ENCODE measurements at regions not wholly inside any gene's neighbourhood (a gene's known extent, or its start where the extent isn't known, plus 50 kb on each side); places are given as distances from the start of the nearest gene placed in this dataset.

GRCh38 chr11:86749821-86750401, 50.4 kb upstream of the PRSS23 start:
- no peak for TF ChIP-seq CTCF (IDR thresholded peaks at IDR 0.05; ENCODE audit: insufficient read depth, low read length, poor library complexity, severe bottlenecking)
- DNase-seq (ENCODE audit: low read depth) = no peak
- Histone ChIP-seq H3K4me3 (ENCODE audit: low read depth, low read length) (no peak overlapping the region), H3K27me3 (ENCODE audit: control insufficient read depth, insufficient read depth, low read length) (no peaks in the 10 kb centered on the region), H3K36me3 (ENCODE audit: control insufficient read depth, insufficient read depth, low read length) (no peaks in the 10 kb centered on the region)

- no peak for DNase-seq (ENCODE audit: low read depth)
- no peaks in the 10 kb centered on the region for H3K36me3 ChIP-seq (ENCODE audit: control insufficient read depth, insufficient read depth, low read length)
- H3K27me3 ChIP-seq (ENCODE audit: control insufficient read depth, insufficient read depth, low read length) = no peaks in the 10 kb centered on the region
- no peak overlapping the region for H3K4me3 ChIP-seq (ENCODE audit: low read depth, low read length)
- peak; percentile 12 for TF ChIP-seq CTCF (IDR thresholded peaks at IDR 0.05; ENCODE audit: insufficient read depth, low read length, poor library complexity, severe bottlenecking)
Measured at GRCh38 chr11:86749376-86749775, 51.0 kb upstream of the PRSS23 start.

GRCh38 chr11:86748296-86748695, 52.0 kb upstream of the PRSS23 start:
- DNase-seq (ENCODE audit: low read depth) = no peak
- H3K27me3 ChIP-seq (ENCODE audit: control insufficient read depth, insufficient read depth, low read length) = no peaks in the 10 kb centered on the region
- H3K36me3 ChIP-seq (ENCODE audit: control insufficient read depth, insufficient read depth, low read length) = no peaks in the 10 kb centered on the region
- H3K4me3 ChIP-seq (ENCODE audit: low read depth, low read length) = no peak overlapping the region
- TF ChIP-seq CTCF (IDR thresholded peaks at IDR 0.05; ENCODE audit: insufficient read depth, low read length, poor library complexity, severe bottlenecking) = no peak

- no peak for TF ChIP-seq CTCF (IDR thresholded peaks at IDR 0.05; ENCODE audit: insufficient read depth, low read length, poor library complexity, severe bottlenecking)
- no peak for DNase-seq (ENCODE audit: low read depth)
- no peak overlapping the region for H3K4me3 ChIP-seq (ENCODE audit: low read depth, low read length)
Measured at GRCh38 chr11:86747801-86748200, 52.5 kb upstream of the PRSS23 start.

GRCh38 chr11:86746514-86746913, 53.8 kb upstream of the PRSS23 start:
- no peak for TF ChIP-seq CTCF (IDR thresholded peaks at IDR 0.05; ENCODE audit: insufficient read depth, low read length, poor library complexity, severe bottlenecking)
- Histone ChIP-seq H3K27me3 (ENCODE audit: control insufficient read depth, insufficient read depth, low read length) (no peaks in the 10 kb centered on the region), H3K4me3 (ENCODE audit: low read depth, low read length) (no peak overlapping the region), H3K36me3 (ENCODE audit: control insufficient read depth, insufficient read depth, low read length) (no peaks in the 10 kb centered on the region)
- DNase-seq (ENCODE audit: low read depth) = no peak

More at GRCh38 chr11:86747801-86748200, 52.5 kb upstream of the PRSS23 start:
- no peaks in the 10 kb centered on the region for H3K27me3 ChIP-seq (ENCODE audit: control insufficient read depth, insufficient read depth, low read length)
- H3K36me3 ChIP-seq (ENCODE audit: control insufficient read depth, insufficient read depth, low read length) = no peaks in the 10 kb centered on the region

GRCh38 chr11:86745571-86745970, 54.8 kb upstream of the PRSS23 start:
- Histone ChIP-seq H3K27me3 (ENCODE audit: control insufficient read depth, insufficient read depth, low read length) (no peaks in the 10 kb centered on the region), H3K4me3 (ENCODE audit: low read depth, low read length) (no peak overlapping the region), H3K36me3 (ENCODE audit: control insufficient read depth, insufficient read depth, low read length) (no peaks in the 10 kb centered on the region)
- no peak for TF ChIP-seq CTCF (IDR thresholded peaks at IDR 0.05; ENCODE audit: insufficient read depth, low read length, poor library complexity, severe bottlenecking)
- peak; percentile 23 for DNase-seq (ENCODE audit: low read depth)
